Mesodermal cell (in vitro differentiated cells): ENCODE measurements at regions not wholly inside any gene's neighbourhood (a gene's known extent, or its start where the extent isn't known, plus 50 kb on each side); places are given as distances from the start of the nearest gene placed in this dataset.

ENCODE experiments used
- H3K27ac ChIP-seq: 2 replicates; pipeline ENCODE4 v1.7.0; 2013; ENCODE audit warnings: mild to moderate bottlenecking, low read depth, low read length, moderate library complexity; ENCODE audit not compliant: severe bottlenecking
- H3K36me3 ChIP-seq: 2 replicates; pipeline ENCODE4 v1.7.1; 2013; ENCODE audit warnings: mild to moderate bottlenecking, low read length, moderate library complexity; ENCODE audit not compliant: control insufficient read depth, insufficient read depth
- H3K4me1 ChIP-seq: one replicate; pipeline ENCODE4 v1.7.1; 2013; ENCODE audit warnings: mild to moderate bottlenecking, low read length; ENCODE audit not compliant: insufficient read depth, control insufficient read depth, poor library complexity, severe bottlenecking
- H3K4me3 ChIP-seq: 2 replicates; pipeline ENCODE4 v1.7.0; 2013; ENCODE audit warnings: low read length, control low read depth, mild to moderate bottlenecking; ENCODE audit not compliant: insufficient read depth, poor library complexity, severe bottlenecking; ENCODE audit errors: extremely low read depth
- H3K9me3 ChIP-seq: 2 replicates; pipeline ENCODE4 v1.7.1; 2013; ENCODE audit warnings: mild to moderate bottlenecking, low read length, moderate library complexity; ENCODE audit not compliant: control insufficient read depth
- WGBS, 2 experiments: methylation state at CpG; one replicate each; pipeline ENCODE4 v1.1.5; 2013; ENCODE audit warnings: missing lambda C conversion rate in 2 of 2; ENCODE audit not compliant: insufficient coverage in 2 of 2; 5-methylcytosine and 5-hydroxymethylcytosine counted together

DNA sequence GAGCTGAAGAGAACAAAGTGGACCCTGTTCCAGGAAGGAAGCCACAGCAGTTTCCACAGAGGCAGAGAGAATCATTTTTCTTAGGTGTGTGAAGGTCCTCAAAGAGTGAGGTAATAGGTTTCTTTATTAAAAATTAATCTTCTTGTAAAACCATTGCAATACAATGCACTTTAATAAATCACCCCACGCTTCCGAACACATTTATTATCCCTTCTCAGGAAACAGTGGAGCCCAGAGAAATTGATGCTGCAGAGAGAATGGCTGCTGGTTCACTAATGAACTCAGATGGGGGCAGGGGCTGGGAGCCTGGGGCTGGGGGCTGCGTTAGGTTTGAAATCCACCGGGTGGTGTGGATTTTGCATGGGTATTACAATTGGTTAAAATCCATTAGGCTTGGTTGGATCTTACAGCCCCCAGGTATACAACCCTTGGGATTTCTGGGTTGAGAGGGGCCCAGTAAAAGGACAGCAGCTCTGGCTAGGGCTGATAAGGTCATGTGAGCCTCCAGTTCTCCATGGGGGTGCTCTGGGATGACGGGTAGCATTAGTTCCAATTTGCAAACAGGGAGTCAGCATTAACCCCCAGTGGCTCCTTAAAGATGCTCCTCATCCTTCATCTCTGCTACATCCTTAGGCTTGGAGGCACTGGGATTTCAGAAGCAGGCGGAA, 718.1 kb upstream of the EEF2KMT start:
- 69 to 76% methylated on average over 2 to 4 of the region's 6 CpGs for WGBS, 2 experiments
- H3K9me3 ChIP-seq: no peaks in the 10 kb centered on the region
- peaks cover 3% of the 10 kb centered on the region for H3K4me1 ChIP-seq
- H3K4me3 ChIP-seq: no peak overlapping the region
- H3K36me3 ChIP-seq: no peaks in the 10 kb centered on the region
- no peak overlapping the region for H3K27ac ChIP-seq

DNA sequence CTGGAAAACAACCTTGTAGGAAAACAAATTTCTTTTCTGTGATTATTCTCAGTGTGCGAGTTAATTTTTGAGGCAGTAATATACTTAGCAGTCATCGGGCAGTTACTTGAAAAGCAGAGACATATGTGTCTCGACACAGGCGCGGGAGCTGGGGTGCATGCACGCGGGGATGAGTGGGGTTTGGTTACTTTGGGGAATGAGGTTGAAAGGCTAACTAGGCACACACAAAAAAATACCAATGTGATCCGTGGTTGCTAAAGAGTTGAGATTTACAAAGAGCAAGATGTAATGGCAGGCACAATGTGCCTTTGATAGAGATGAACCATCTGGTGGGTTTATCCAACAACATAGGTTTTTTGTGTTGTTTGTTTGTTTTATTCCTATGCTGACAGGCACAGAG, 703.8 kb upstream of the EEF2KMT start:
- WGBS, 2 experiments: 92 to 97% methylated on average over 6 to 8 of the region's 8 CpGs
- no peaks in the 10 kb centered on the region for H3K4me1 ChIP-seq

DNA sequence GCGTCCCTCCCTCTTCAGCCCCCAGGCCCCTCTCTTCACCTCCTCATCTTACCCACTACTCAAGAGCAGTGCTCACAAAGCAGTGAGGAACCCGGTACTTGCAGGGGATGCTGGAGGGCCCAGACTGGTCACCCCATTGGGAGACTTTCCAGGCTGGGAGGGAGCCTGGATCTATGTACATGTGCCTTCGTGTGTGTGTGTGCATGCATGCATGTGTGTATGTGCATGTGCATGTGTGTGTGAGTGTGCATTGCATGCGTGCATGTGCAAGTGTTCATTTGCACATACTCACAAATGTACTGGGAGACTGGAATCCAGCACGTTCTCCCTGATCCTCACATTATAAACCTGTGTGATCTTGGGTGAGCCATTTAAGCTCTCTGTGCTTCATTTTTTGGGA, 696.0 kb upstream of the EEF2KMT start:
- H3K4me3 ChIP-seq: no peak overlapping the region
- no peaks in the 10 kb centered on the region for H3K36me3 ChIP-seq
- 77% methylated on average over 2 of the region's 5 CpGs; no CpG with 5 or more reads in 1 of the 2 experiments for WGBS, 2 experiments
- no peaks in the 10 kb centered on the region for H3K9me3 ChIP-seq
- H3K4me1 ChIP-seq: no peaks in the 10 kb centered on the region
- no peak overlapping the region for H3K27ac ChIP-seq

More for the DNA sequence above, 703.8 kb upstream of the EEF2KMT start:
- Histone ChIP-seq H3K4me3 (no peak overlapping the region), H3K27ac (no peak overlapping the region), H3K36me3 (no peaks in the 10 kb centered on the region), H3K9me3 (peaks cover 3% of the 10 kb centered on the region)

DNA sequence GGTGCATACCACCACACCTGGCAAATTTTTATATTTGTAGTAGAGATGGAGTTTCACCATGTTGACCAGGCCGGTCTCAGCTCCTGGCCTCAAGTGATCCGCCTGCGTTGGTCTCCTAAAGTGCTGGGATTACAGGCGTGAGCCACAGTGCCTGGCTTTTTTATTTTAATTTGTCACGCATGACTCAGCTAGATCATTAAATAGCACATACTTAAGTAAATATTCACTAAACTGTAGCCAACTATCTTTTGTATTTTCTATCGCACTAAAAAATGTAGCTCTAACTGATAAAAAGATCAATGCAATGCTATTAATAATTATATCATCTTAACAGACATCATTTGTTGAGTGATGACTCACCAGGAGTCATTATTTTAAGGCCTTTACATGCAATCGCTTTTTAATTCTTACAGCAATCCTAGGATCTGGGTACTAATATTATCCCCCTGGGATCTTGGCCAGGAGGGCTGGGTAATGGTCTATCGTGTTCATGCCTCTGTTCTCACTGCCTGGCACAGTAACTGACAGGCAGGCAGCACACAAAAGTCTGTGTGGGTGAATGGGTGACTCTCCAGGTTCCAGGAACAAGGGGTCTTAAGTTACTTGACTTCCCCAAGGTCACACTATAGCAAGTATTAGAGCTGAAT, 693.5 kb upstream of the EEF2KMT start:
- Histone ChIP-seq H3K36me3 (no peaks in the 10 kb centered on the region), H3K27ac (no peak overlapping the region), H3K4me1 (no peaks in the 10 kb centered on the region), H3K4me3 (no peak overlapping the region), H3K9me3 (no peaks in the 10 kb centered on the region)
- WGBS, 2 experiments: 85 to 96% methylated on average over 3 to 6 of the region's 8 CpGs

DNA sequence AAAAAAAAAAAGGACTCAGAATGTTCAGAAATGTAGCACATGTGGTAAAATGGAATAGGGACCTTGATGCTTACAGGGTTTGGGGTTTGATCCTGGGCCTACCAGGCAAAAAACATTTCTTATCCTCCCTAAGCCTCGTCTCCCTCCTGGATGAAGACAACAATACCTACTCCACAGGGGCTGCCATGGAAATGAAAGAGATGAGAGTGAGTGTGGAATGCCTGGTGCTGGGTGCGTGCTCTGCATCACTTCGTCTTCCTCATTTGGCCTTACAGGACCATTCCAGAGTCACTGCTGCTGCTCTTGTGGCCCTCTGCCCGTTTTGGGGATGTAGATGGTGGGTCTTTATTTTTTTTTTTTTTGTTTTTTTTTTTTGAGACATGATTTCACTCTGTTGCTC, 692.9 kb upstream of the EEF2KMT start:
- H3K27ac ChIP-seq: no peak overlapping the region
- 71% methylated on average over 2 of the region's 4 CpGs; no CpG with 5 or more reads in 1 of the 2 experiments for WGBS, 2 experiments
- H3K9me3 ChIP-seq: no peaks in the 10 kb centered on the region
- no peaks in the 10 kb centered on the region for H3K36me3 ChIP-seq
- no peak overlapping the region for H3K4me3 ChIP-seq
- no peaks in the 10 kb centered on the region for H3K4me1 ChIP-seq

DNA sequence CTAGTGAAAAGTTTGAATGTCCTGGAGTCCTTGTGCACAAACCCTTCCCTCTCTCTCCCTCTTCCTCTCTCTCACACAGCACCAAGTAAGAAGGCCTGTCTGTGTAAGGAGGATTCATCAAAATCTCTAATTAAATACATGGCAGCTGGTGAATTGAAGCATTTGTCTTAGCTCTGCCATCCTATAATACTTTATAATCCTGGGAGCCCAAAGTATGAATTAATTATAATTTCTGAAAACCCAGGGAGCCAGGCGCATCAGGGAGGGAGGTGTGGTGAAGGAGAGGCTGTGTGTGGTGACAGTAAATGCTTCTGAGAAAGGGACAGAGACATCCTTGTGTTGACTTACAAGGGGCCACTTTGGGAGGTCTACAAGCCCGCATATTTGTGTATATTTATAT, 691.4 kb upstream of the EEF2KMT start:
- 83 to 87% methylated on average over 2 of the region's 2 CpGs for WGBS, 2 experiments
- H3K36me3 ChIP-seq: no peaks in the 10 kb centered on the region
- no peaks in the 10 kb centered on the region for H3K4me1 ChIP-seq
- H3K9me3 ChIP-seq: no peaks in the 10 kb centered on the region
- H3K4me3 ChIP-seq: no peak overlapping the region
- no peak overlapping the region for H3K27ac ChIP-seq

DNA sequence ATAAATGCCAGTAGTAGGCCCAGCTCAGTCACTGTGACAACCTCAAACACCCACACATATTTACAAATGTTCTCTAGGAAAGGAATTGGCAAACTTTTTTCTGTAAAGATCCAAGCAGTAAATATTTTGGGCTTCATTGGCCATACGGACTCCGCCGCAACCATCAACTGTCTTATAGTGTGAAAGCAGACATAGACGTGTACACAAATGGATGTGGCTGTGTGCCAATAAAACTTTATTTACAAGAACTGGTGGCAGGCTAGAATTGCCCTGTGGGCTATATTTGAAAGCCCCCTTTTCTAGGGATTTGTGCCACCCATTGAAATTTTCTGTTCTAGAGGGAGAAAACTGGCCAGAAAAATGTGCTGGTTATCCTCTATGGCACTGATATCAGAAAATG, 683.8 kb upstream of the EEF2KMT start:
- Histone ChIP-seq H3K27ac (no peak overlapping the region), H3K4me1 (no peaks in the 10 kb centered on the region), H3K4me3 (no peak overlapping the region), H3K36me3 (no peaks in the 10 kb centered on the region), H3K9me3 (no peaks in the 10 kb centered on the region)
- 90 to 93% methylated on average over 3 to 4 of the region's 4 CpGs for WGBS, 2 experiments

DNA sequence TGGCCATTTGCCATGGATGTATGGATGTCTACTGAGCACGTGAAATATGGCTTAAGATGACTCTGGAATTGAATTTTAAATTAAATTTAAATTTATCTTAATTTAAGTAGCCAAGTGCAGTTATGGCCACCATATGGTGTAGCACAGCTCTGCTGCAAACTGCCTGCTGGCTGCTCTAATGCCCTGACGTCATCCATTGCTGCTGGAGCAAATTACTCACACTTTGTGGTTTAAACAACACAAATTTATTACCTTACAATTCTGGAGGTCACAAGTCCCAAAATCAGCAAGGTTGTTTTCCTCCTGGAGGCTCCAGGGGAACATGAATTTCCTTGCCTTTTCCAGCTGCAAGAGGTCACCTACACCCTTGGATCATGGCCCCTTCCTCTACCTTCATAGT, 679.3 kb upstream of the EEF2KMT start:
- Histone ChIP-seq H3K4me3 (no peak overlapping the region), H3K4me1 (no peaks in the 10 kb centered on the region), H3K9me3 (no peaks in the 10 kb centered on the region), H3K27ac (no peak overlapping the region), H3K36me3 (no peaks in the 10 kb centered on the region)
- WGBS, 2 experiments: 80 to 100% methylated on average over 1 of the region's 2 CpGs

DNA sequence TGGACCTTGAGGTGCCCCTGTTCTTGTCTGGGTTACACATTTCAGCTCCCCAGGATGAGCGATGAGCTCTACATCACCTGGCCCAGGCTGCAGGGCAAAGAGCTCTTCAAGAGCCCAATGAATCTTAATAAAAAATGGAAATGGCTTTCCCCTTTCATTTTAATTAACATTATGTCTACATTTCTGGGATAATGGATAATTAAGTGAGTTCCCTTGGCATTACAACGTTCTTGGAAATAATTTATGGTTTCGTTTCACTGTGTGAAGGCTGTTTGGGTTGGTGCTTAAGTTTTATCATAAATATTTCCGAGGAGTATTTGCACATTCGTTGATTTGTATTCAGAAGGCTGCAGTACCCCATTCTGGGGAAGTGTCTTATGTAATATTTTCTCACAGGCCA, 678.3 kb upstream of the EEF2KMT start:
- no peak overlapping the region for H3K4me3 ChIP-seq
- 88% methylated on average over 3 of the region's 5 CpGs; no CpG with 5 or more reads in 1 of the 2 experiments for WGBS, 2 experiments

DNA sequence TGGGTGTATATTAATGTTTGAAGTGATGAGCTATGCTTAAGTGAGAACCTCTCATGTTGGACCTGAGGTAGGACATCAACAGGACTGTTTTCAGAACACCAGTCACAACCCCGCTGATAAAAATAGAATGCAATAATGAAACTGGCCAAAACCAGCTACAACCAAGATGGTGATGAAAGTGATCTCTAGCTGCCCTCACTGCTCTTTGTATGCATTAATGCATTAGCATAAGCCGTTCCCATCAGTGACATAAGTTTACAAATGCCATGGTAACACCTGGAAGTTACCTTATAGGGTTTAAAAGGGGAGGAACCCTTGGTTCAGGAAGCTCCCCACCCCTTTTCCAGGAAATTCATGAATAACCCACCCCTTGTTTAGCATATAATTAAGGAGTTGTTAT, 672.5 kb upstream of the EEF2KMT start:
- 83 to 100% methylated on average over 1 to 2 of the region's 2 CpGs for WGBS, 2 experiments
- Histone ChIP-seq H3K9me3 (no peaks in the 10 kb centered on the region), H3K4me1 (no peaks in the 10 kb centered on the region), H3K4me3 (no peak overlapping the region), H3K36me3 (no peaks in the 10 kb centered on the region), H3K27ac (no peak overlapping the region)

More for the DNA sequence above, 678.3 kb upstream of the EEF2KMT start:
- no peak overlapping the region for H3K27ac ChIP-seq
- H3K4me1 ChIP-seq: no peaks in the 10 kb centered on the region
- no peaks in the 10 kb centered on the region for H3K9me3 ChIP-seq
- no peaks in the 10 kb centered on the region for H3K36me3 ChIP-seq

DNA sequence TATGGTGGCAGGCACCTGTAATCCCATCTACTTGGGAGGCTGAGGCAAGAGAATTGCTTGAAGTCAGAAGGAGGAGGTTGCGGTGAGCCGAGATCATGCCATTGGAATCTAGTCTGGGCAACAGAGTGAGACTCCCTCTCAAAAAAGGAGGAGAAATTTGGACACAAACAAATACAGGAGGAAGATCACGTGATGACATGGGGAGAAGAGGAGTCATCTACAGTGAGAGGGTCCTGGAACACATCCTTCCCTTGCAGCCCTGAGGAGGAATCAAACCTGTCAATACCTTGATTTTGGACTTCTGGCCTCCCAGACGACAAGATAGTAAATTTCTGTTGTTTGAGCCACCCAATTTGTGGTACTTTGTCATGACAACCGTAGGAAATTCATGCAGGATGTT, 671.9 kb upstream of the EEF2KMT start:
- Histone ChIP-seq H3K9me3 (no peaks in the 10 kb centered on the region), H3K36me3 (no peaks in the 10 kb centered on the region), H3K27ac (no peak overlapping the region), H3K4me3 (no peak overlapping the region), H3K4me1 (no peaks in the 10 kb centered on the region)
- WGBS, 2 experiments: 87 to 91% methylated on average over 5 of the region's 5 CpGs
